Keratinocyte (primary cell): ENCODE measurements at regions not wholly inside any gene's neighbourhood (a gene's known extent, or its start where the extent isn't known, plus 50 kb on each side); places are given as distances from the start of the nearest gene placed in this dataset.
"Not testable (repeated sequence)": the region's sequence is repeated elsewhere in the genome, so short reads cannot be mapped to it uniquely, and the experiment has no call there.

Experiments
- DNase-seq: peaks from one replicate; pipeline ENCODE4 v3.0.0-alpha.2; 2011; ENCODE audit warnings: low read depth, missing footprints, low spot score
- FAIRE-seq: peaks from 2 replicates; lab custom pipeline; 2011; peaks lifted over from hg19 to GRCh38; lab: Jason Lieb, UNC
- H2AFZ ChIP-seq: 2 replicates; pipeline ENCODE4 v1.6.0; 2012; ENCODE audit warnings: low read length, control low read depth, inconsistent platforms; ENCODE audit not compliant: control insufficient read depth
- H3K27ac ChIP-seq: 2 replicates; pipeline ENCODE4 v1.5.1; 2011; ENCODE audit warnings: low read length; ENCODE audit not compliant: control insufficient read depth, insufficient read depth
- H3K27me3 ChIP-seq: 3 replicates; pipeline ENCODE4 v1.6.0; 2011; ENCODE audit warnings: low read length; ENCODE audit not compliant: control insufficient read depth, insufficient read depth; ENCODE audit errors: extremely low read depth
- H3K36me3 ChIP-seq, 2 experiments: 2 replicates in 1 of 2; 3 replicates in 1 of 2; pipeline ENCODE4 v1.5.1; 2011; ENCODE audit warnings: low read length in 2 of 2, mild to moderate bottlenecking in 1 of 2; ENCODE audit not compliant: control insufficient read depth in 2 of 2, insufficient read depth in 2 of 2; ENCODE audit errors: extremely low read depth in 1 of 2
- H3K4me1 ChIP-seq: 3 replicates; pipeline ENCODE4 v1.5.1; 2011; ENCODE audit warnings: low read length; ENCODE audit not compliant: control insufficient read depth, insufficient read depth; ENCODE audit errors: extremely low read depth
- H3K4me2 ChIP-seq: 3 replicates; pipeline ENCODE4 v1.6.0; 2011; ENCODE audit warnings: low read depth, low read length; ENCODE audit not compliant: control insufficient read depth, insufficient read depth; ENCODE audit errors: extremely low read depth
- H3K4me3 ChIP-seq, 3 experiments: fragments of 200-600 bp in 1 of 3; sonication (generic) in 1 of 3; 2 replicates in 2 of 3; 3 replicates in 1 of 3; pipeline ENCODE4 v1.5.1; 2011 to 2016; ENCODE audit warnings: low read length in 3 of 3, mild to moderate bottlenecking in 3 of 3, control low read depth in 2 of 3, inconsistent platforms in 1 of 3, low read depth in 1 of 3, mixed read lengths in 1 of 3, mixed run types in 1 of 3, moderate library complexity in 1 of 3; ENCODE audit not compliant: control insufficient read depth in 2 of 3, insufficient read depth in 2 of 3; ENCODE audit errors: extremely low read depth in 1 of 3
- H3K79me2 ChIP-seq: 2 replicates; pipeline ENCODE4 v1.6.0; 2012; ENCODE audit warnings: low read length; ENCODE audit not compliant: control insufficient read depth, insufficient read depth
- H3K9ac ChIP-seq: 3 replicates; pipeline ENCODE4 v1.6.0; 2011; ENCODE audit warnings: low read length; ENCODE audit not compliant: control insufficient read depth, insufficient read depth; ENCODE audit errors: extremely low read depth
- H3K9me1 ChIP-seq: 3 replicates; pipeline ENCODE4 v1.6.0; 2011; ENCODE audit warnings: low read length; ENCODE audit not compliant: control insufficient read depth, insufficient read depth; ENCODE audit errors: extremely low read depth
- H3K9me3 ChIP-seq: 2 replicates; pipeline ENCODE4 v1.5.1; 2012; ENCODE audit warnings: low read depth, low read length; ENCODE audit not compliant: control insufficient read depth
- H4K20me1 ChIP-seq: 3 replicates; pipeline ENCODE4 v1.6.0; 2011; ENCODE audit warnings: low read length; ENCODE audit not compliant: control insufficient read depth, insufficient read depth; ENCODE audit errors: extremely low read depth
- EZH2 ChIP-seq: IDR thresholded peaks from one replicate; pipeline ENCODE4 v1.6.1; 2012; ENCODE audit warnings: inconsistent platforms, mild to moderate bottlenecking, low read length, moderate library complexity
- dilution Hi-C: fragments of 300-500 bp; cut with MboI; formaldehyde crosslinking; loops from one replicate; pipeline ENCODE4 v1.7.0; 2020; ENCODE audit warnings: low sequenced_read_pairs; ENCODE audit not compliant: extremely low pct_ligation_motif_present
- TF ChIP-seq, protein P1 (sequence below), 3 experiments: IDR thresholded peaks in 1 of 3; conservative IDR thresholded peaks in 1 of 3; optimal IDR thresholded peaks in 1 of 3; 2 replicates in 2 of 3; 3 replicates in 1 of 3; pipeline versions ENCODE3 to v1.5.1; 2011; ENCODE audit warnings: low read length in 3 of 3, mild to moderate bottlenecking in 3 of 3, moderate library complexity in 2 of 3, control low read depth in 1 of 3, inconsistent platforms in 1 of 3; ENCODE audit not compliant: insufficient read depth in 2 of 3; ENCODE audit errors: extremely low read depth in 1 of 3

DNA sequence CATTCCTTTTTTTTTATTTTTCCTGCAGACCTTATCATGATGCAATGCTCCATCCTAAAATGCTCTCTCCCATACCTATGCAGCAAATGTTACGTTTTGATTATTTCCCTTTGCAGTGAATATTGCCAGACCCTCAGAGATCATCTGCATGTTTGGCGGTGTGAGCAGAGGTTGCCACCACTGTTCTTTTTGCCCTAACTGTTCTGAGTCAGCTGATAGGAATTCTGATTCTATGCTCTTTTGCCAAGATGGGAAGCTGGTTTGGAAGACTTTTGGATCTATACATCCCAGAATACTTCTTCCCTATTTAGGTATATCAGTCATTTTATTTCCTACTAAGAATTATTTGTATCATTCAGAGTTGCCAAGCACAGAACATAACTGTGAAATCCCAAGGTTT, 130.5 kb downstream of the KLF6 start:
- peak; percentile 43 for FAIRE-seq

DNA sequence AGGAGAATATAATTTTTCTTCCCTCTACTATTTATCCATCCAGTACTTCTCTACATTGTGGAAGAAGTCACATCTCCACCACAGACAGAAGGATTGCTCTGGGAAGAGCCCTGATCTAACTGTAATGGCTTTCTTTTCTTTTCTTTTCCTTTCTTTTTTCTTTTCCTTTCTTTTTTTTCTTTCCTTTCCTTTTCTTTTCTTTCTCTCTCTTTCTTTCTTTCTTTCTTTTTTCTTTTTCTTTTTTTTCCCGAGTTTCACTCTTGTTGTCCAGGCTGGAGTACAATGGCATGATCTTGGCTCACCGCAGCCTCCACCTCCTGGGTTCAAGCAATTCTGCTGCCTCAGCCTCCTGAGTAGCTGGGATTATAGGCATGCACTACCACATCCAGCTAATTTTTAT, 131.7 kb downstream of the KLF6 start:
- H3K9ac ChIP-seq, DNase-seq, H3K27me3 ChIP-seq, FAIRE-seq, H3K36me3 ChIP-seq, H2AFZ ChIP-seq, dilution Hi-C loops, H3K9me3 ChIP-seq, H3K4me1 ChIP-seq, H4K20me1 ChIP-seq, H3K79me2 ChIP-seq, H3K9me1 ChIP-seq, H3K27ac ChIP-seq: not testable (repeated sequence)
- Histone ChIP-seq H3K4me2 (peak overlapping the region; percentile 79), H3K4me3 (peak overlapping the region in 1 of 3 experiments; percentile 43)

More for the DNA sequence above, 130.5 kb downstream of the KLF6 start:
- no peaks in the 10 kb centered on the region for H3K79me2 ChIP-seq
- H3K4me1 ChIP-seq, result peaks cover 7% of the 10 kb centered on the region
- H4K20me1 ChIP-seq, result no peaks in the 10 kb centered on the region
- no peak overlapping the region for H3K4me2 ChIP-seq
- H3K27ac ChIP-seq, result no peak overlapping the region
- H3K9me3 ChIP-seq, result no peaks in the 10 kb centered on the region
- DNase-seq, result no peak
- dilution Hi-C loops, result no loop called here
- no peak overlapping the region for H3K9ac ChIP-seq
- H2AFZ ChIP-seq, result no peak overlapping the region
- H3K4me3 ChIP-seq, result no peak overlapping the region
- no peaks in the 10 kb centered on the region for H3K27me3 ChIP-seq
- no peaks in the 10 kb centered on the region for H3K36me3 ChIP-seq
- H3K9me1 ChIP-seq, result no peaks in the 10 kb centered on the region
- TF ChIP-seq, protein P1, sequence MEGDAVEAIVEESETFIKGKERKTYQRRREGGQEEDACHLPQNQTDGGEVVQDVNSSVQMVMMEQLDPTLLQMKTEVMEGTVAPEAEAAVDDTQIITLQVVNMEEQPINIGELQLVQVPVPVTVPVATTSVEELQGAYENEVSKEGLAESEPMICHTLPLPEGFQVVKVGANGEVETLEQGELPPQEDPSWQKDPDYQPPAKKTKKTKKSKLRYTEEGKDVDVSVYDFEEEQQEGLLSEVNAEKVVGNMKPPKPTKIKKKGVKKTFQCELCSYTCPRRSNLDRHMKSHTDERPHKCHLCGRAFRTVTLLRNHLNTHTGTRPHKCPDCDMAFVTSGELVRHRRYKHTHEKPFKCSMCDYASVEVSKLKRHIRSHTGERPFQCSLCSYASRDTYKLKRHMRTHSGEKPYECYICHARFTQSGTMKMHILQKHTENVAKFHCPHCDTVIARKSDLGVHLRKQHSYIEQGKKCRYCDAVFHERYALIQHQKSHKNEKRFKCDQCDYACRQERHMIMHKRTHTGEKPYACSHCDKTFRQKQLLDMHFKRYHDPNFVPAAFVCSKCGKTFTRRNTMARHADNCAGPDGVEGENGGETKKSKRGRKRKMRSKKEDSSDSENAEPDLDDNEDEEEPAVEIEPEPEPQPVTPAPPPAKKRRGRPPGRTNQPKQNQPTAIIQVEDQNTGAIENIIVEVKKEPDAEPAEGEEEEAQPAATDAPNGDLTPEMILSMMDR (optimal IDR thresholded peaks at IDR 0.05 in 1 of 3, IDR thresholded peaks at IDR 0.05 in 1 of 3, conservative IDR thresholded peaks at IDR 0.05 in 1 of 3; ENCODE audit: extremely low read depth in 1 of 3, insufficient read depth in 2 of 3, low read length in 3 of 3), result no peak
- no peak for TF ChIP-seq EZH2

DNA sequence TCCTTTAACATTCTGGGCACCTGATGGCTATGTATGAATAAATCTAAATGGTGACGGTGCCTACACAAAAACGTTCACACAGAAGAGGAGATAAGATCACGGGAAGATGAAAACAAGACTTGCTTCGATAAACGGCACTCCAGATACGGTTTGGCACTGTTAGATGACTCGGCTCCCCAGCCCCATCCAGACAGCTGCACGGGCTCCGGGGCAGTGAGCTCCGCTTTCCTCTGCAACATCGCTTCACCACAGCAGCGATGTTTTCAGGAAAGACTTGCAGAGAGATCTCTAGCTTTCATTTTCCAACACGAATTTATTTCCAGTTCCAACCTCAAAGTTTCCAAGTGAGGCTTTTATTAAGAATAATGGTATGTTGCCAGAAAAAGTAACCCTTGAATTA, 132.1 kb downstream of the KLF6 start:
- H3K4me2 ChIP-seq, result peak overlapping the region; percentile 79
- FAIRE-seq, result no peak
- H3K9me1 ChIP-seq, result no peaks in the 10 kb centered on the region
- no peaks in the 10 kb centered on the region for H3K36me3 ChIP-seq
- no peaks in the 10 kb centered on the region for H3K9me3 ChIP-seq
- no peak for TF ChIP-seq EZH2
- TF ChIP-seq, protein P1 (optimal IDR thresholded peaks at IDR 0.05 in 1 of 3, IDR thresholded peaks at IDR 0.05 in 1 of 3, conservative IDR thresholded peaks at IDR 0.05 in 1 of 3; ENCODE audit: extremely low read depth in 1 of 3, insufficient read depth in 2 of 3, low read length in 3 of 3), result no peak
- dilution Hi-C loops, result no loop called here
- peaks cover 7% of the 10 kb centered on the region for H3K4me1 ChIP-seq
- no peaks in the 10 kb centered on the region for H4K20me1 ChIP-seq
- H3K4me3 ChIP-seq, result peak overlapping the region in 1 of 3 experiments; percentile 43
- H3K27ac ChIP-seq, result no peak overlapping the region
- H3K79me2 ChIP-seq, result no peaks in the 10 kb centered on the region
- H3K9ac ChIP-seq, result no peak overlapping the region
- peak overlapping the region; percentile 0 for H2AFZ ChIP-seq
- H3K27me3 ChIP-seq, result no peaks in the 10 kb centered on the region
- no peak for DNase-seq
